Cardiac muscle cell (in vitro differentiated cells and primary cell): ENCODE measurements at regions not wholly inside any gene's neighbourhood (a gene's known extent, or its start where the extent isn't known, plus 50 kb on each side); places are given as distances from the start of the nearest gene placed in this dataset.

Source experiments
- DNase-seq, 2 donors: peaks; one replicate each; pipeline versions ENCODE4 v3.0.0 to v3.0.0-alpha.2; 2010 to 2017; ENCODE audit warnings: low read depth in 1 of 2, low spot score in 1 of 2
- H3K27ac ChIP-seq: fragments of 200-600 bp; sonication (generic); 2 replicates; pipeline ENCODE4 v1.5.1; 2016
- H3K27me3 ChIP-seq: fragments of 200-600 bp; sonication (generic); 2 replicates; pipeline ENCODE4 v1.6.0; 2016; ENCODE audit warnings: control low read depth
- H3K36me3 ChIP-seq: fragments of 200-600 bp; sonication (generic); 2 replicates; pipeline ENCODE4 v1.5.1; 2016; ENCODE audit warnings: control low read depth
- H3K4me1 ChIP-seq: fragments of 200-600 bp; sonication (generic); 2 replicates; pipeline ENCODE4 v1.8.1; 2017; ENCODE audit warnings: low read depth, mild to moderate bottlenecking, mixed run types
- H3K4me3 ChIP-seq: fragments of 200-600 bp; sonication (generic); 2 replicates; pipeline ENCODE4 v1.5.1; 2016; ENCODE audit warnings: mild to moderate bottlenecking
- H3K9me3 ChIP-seq: fragments of 200-600 bp; sonication (generic); 2 replicates; pipeline ENCODE4 v1.5.1; 2017; ENCODE audit warnings: low read depth, mild to moderate bottlenecking, control low read depth
- TF ChIP-seq, protein P1 (sequence below): IDR thresholded peaks from 2 replicates; pipeline ENCODE4 v1.5.1; 2012; ENCODE audit warnings: low read depth, mild to moderate bottlenecking, low read length

- Histone ChIP-seq H3K9me3 (no peaks in the 10 kb centered on the region), H3K27me3 (no peaks in the 10 kb centered on the region), H3K4me1 (no peaks in the 10 kb centered on the region), H3K27ac (no peak overlapping the region), H3K36me3 (no peaks in the 10 kb centered on the region), H3K4me3 (no peak overlapping the region)
- TF ChIP-seq, protein P1, sequence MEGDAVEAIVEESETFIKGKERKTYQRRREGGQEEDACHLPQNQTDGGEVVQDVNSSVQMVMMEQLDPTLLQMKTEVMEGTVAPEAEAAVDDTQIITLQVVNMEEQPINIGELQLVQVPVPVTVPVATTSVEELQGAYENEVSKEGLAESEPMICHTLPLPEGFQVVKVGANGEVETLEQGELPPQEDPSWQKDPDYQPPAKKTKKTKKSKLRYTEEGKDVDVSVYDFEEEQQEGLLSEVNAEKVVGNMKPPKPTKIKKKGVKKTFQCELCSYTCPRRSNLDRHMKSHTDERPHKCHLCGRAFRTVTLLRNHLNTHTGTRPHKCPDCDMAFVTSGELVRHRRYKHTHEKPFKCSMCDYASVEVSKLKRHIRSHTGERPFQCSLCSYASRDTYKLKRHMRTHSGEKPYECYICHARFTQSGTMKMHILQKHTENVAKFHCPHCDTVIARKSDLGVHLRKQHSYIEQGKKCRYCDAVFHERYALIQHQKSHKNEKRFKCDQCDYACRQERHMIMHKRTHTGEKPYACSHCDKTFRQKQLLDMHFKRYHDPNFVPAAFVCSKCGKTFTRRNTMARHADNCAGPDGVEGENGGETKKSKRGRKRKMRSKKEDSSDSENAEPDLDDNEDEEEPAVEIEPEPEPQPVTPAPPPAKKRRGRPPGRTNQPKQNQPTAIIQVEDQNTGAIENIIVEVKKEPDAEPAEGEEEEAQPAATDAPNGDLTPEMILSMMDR, result no peak
- no peak for DNase-seq
Observed at GRCh38 chr17:54270499-54270898, 447.8 kb downstream of the KIF2B start.

- Histone ChIP-seq H3K36me3 (no peaks in the 10 kb centered on the region), H3K9me3 (no peaks in the 10 kb centered on the region), H3K27me3 (no peaks in the 10 kb centered on the region), H3K4me1 (no peaks in the 10 kb centered on the region), H3K27ac (no peak overlapping the region), H3K4me3 (no peak overlapping the region)
- TF ChIP-seq, protein P1, result no peak
- no peak for DNase-seq
Observed at GRCh38 chr17:54277868-54278267, 455.1 kb downstream of the KIF2B start.

DNA sequence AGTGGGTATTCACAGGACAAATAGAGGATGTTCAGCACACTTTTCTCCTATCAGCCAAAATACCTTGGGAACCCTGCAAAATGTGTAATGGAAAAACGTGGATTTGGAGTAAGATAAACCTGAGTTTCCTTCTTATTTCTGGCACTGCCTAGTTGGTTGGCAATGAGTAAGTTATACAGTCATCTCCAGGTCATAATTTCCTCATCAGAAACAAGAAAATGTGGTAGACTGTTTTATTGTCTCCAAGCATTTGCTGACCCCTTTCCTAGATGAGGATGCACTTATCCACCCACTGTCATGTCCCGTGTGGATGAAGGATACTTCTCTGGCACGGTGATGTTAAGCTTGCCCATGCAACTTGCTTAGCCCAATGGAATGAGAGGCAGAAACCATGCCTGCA is 458.0 kb downstream of the KIF2B start:
- no peak for DNase-seq
- Histone ChIP-seq H3K27me3 (no peaks in the 10 kb centered on the region), H3K4me1 (no peaks in the 10 kb centered on the region), H3K36me3 (no peaks in the 10 kb centered on the region), H3K4me3 (no peak overlapping the region), H3K27ac (no peak overlapping the region), H3K9me3 (no peaks in the 10 kb centered on the region)
- TF ChIP-seq, protein P1, result no peak

GRCh38 chr17:54282886-54283285 is 460.2 kb downstream of the KIF2B start:
- H3K4me3 ChIP-seq, result no peak overlapping the region
- no peak for DNase-seq
- H3K27ac ChIP-seq, result no peak overlapping the region
- H3K27me3 ChIP-seq, result no peaks in the 10 kb centered on the region
- H3K36me3 ChIP-seq, result no peaks in the 10 kb centered on the region
- H3K4me1 ChIP-seq, result no peaks in the 10 kb centered on the region
- no peaks in the 10 kb centered on the region for H3K9me3 ChIP-seq
- TF ChIP-seq, protein P1, result no peak

DNA sequence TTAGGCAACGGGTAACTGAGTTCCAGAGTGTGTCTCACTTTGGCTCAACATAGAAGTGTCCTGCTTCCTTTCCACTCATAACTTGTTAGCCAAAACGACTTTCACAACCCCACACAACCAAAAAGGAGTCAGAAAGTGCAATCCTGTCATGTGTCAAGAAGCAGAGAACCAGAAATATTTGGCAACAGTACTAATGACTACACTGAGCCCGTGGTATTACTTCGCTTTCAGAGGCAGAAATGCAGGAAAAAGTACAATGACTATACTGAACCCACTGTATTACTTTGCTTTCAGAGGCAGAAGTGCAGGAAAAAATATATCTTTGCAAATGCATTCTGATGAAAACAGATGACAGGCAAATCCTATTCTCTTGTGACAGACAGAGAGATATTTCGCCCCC is 484.6 kb downstream of the KIF2B start:
- no peak for DNase-seq
- TF ChIP-seq, protein P1, result no peak
- Histone ChIP-seq H3K9me3 (no peaks in the 10 kb centered on the region), H3K27me3 (no peaks in the 10 kb centered on the region), H3K27ac (no peak overlapping the region), H3K4me1 (no peaks in the 10 kb centered on the region), H3K4me3 (no peak overlapping the region), H3K36me3 (no peaks in the 10 kb centered on the region)

DNA sequence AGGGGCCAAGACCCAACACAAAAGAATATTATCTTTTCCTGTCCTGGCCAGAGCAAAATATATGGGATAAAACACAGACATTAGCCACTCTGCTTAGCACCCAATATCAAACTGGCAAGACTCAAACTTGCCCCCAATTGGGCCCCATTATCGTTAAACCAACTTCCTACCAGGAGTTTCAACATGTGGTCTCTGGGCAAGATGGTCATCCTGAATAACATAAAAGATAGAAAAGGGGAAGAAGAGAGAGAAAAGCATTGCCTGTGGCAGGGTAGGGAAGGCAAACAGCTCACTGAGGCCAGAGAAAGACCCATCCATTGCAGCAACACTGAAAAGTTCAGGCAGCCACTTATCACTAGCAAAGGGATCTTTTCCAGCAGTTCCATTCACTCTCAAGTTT is 502.1 kb downstream of the KIF2B start:
- DNase-seq, result no peak
- TF ChIP-seq, protein P1, result no peak
- H3K4me1 ChIP-seq, result no peaks in the 10 kb centered on the region
- no peak overlapping the region for H3K27ac ChIP-seq
- no peaks in the 10 kb centered on the region for H3K36me3 ChIP-seq
- no peaks in the 10 kb centered on the region for H3K27me3 ChIP-seq
- H3K9me3 ChIP-seq, result no peaks in the 10 kb centered on the region
- no peak overlapping the region for H3K4me3 ChIP-seq
